ENCODE measurements at regions not wholly inside any gene's neighbourhood (a gene's known extent, or its start where the extent isn't known, plus 50 kb on each side); places are given as distances from the start of the nearest gene placed in this dataset.

DNA sequence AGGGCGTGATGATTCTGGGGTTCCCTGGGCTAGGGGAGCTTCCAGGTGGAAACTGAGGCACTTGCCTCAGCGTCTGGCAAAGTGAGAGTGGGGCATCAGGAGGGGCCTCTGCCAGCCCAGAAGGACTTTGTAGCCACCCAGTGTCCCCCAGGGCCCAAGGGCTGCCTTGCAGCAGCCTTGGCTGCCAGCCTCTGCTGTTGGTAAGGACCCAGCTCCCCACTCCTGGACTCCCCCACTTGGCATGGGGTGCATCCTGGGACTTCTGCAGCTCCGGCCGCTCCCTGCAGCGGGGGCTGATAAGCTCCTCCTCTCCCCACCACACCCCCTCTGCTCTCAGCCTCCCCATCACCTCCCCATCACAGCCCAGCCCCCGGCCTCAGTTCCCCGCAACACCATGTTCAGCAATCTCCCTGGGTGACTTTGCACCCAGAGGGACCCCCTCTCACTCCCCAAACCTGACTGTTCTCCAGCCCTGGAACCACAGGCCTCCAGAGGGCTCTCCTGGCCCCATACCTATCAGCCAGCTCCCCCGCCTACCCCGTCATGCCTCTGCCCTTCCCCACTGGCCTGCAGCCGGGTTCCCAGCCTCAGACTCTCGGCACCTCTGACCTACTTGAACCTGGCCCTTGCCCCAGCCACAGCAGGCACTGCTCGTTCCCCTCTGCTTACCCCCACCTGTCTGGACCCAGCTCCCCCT lies 113.0 kb downstream of the CRYAA start:
- TF ChIP-seq POLR2A (IDR thresholded peaks at IDR 0.05) (no peak), POLR2AphosphoS5 (IDR thresholded peaks at IDR 0.05) (no peak)
- TF ChIP-seq, protein P1, sequence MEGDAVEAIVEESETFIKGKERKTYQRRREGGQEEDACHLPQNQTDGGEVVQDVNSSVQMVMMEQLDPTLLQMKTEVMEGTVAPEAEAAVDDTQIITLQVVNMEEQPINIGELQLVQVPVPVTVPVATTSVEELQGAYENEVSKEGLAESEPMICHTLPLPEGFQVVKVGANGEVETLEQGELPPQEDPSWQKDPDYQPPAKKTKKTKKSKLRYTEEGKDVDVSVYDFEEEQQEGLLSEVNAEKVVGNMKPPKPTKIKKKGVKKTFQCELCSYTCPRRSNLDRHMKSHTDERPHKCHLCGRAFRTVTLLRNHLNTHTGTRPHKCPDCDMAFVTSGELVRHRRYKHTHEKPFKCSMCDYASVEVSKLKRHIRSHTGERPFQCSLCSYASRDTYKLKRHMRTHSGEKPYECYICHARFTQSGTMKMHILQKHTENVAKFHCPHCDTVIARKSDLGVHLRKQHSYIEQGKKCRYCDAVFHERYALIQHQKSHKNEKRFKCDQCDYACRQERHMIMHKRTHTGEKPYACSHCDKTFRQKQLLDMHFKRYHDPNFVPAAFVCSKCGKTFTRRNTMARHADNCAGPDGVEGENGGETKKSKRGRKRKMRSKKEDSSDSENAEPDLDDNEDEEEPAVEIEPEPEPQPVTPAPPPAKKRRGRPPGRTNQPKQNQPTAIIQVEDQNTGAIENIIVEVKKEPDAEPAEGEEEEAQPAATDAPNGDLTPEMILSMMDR (IDR thresholded peaks at IDR 0.05), result no peak
